ENCODE measurements at regions not wholly inside any gene's neighbourhood (a gene's known extent, or its start where the extent isn't known, plus 50 kb on each side); places are given as distances from the start of the nearest gene placed in this dataset.

- DNase-seq = no peak
These were observed 65.8 kb downstream of the ETAA1 start for GRCh38 chr2:67462738-67463496.

- no peak for DNase-seq
These were observed 66.7 kb downstream of the ETAA1 start for GRCh38 chr2:67463810-67464209.

GRCh38 chr2:67465623-67466022, 68.5 kb downstream of the ETAA1 start:
- no peak for DNase-seq

- no peak for DNase-seq
These were observed 69.6 kb downstream of the ETAA1 start for GRCh38 chr2:67466734-67467133.

- no peak for DNase-seq
These were observed 74.5 kb downstream of the ETAA1 start for GRCh38 chr2:67471681-67472080.

GRCh38 chr2:67476809-67477790, 80.0 kb downstream of the ETAA1 start:
- DNase-seq = no peak

- DNase-seq = no peak
These were observed 82.1 kb downstream of the ETAA1 start for GRCh38 chr2:67479261-67479660.

GRCh38 chr2:67485431-67485830, 88.3 kb downstream of the ETAA1 start:
- no peak for DNase-seq

GRCh38 chr2:67486041-67486796, 89.1 kb downstream of the ETAA1 start:
- no peak for DNase-seq

GRCh38 chr2:67487993-67488392, 90.9 kb downstream of the ETAA1 start:
- DNase-seq = no peak

- DNase-seq = no peak
These were observed 92.3 kb downstream of the ETAA1 start for GRCh38 chr2:67489396-67489795.

GRCh38 chr2:67498931-67499330, 101.8 kb downstream of the ETAA1 start:
- no peak for DNase-seq

GRCh38 chr2:67499989-67500388, 102.9 kb downstream of the ETAA1 start:
- DNase-seq = no peak

- DNase-seq = no peak
These were observed 103.4 kb downstream of the ETAA1 start for GRCh38 chr2:67500541-67500940.

- no peak for DNase-seq
These were observed 105.4 kb downstream of the ETAA1 start for GRCh38 chr2:67502346-67503065.

- DNase-seq = no peak
These were observed 106.1 kb downstream of the ETAA1 start for GRCh38 chr2:67503066-67503795.

- no peak for DNase-seq
These were observed 113.6 kb downstream of the ETAA1 start for GRCh38 chr2:67510745-67511144.

- DNase-seq = no peak
These were observed 117.4 kb downstream of the ETAA1 start for GRCh38 chr2:67514515-67514914.

- DNase-seq = no peak
These were observed 117.9 kb downstream of the ETAA1 start for GRCh38 chr2:67515056-67515455.

- DNase-seq = no peak
These were observed 118.4 kb downstream of the ETAA1 start for GRCh38 chr2:67515538-67515937.

- no peak for DNase-seq
These were observed 119.2 kb downstream of the ETAA1 start for GRCh38 chr2:67516362-67516761.

Data from KG1 (cell line).